HepG2 (cell line): ENCODE measurements at regions not wholly inside any gene's neighbourhood (a gene's known extent, or its start where the extent isn't known, plus 50 kb on each side); places are given as distances from the start of the nearest gene placed in this dataset.

Experiments
- ATAC-seq: fragments of 200-7000 bp; cut with Tn5 transposase; 3 replicates; pipeline ENCODE4 v1.9.1; 2020; ENCODE audit warnings: mild to moderate bottlenecking, moderate library complexity
- BruUV-seq: library from RNA; stranded (reverse); fragments of 400-500 nt; replicated peaks from 2 replicates; lab custom pipeline; 2021; lab: Mats Ljungman, UMichigan
- CTCF ChIA-PET: fragments of 300-600 bp; formaldehyde crosslinking; extraction: SDS; loops from one replicate; lab custom pipeline; 2021; ENCODE audit warnings: low total read pairs, inconsistent platforms, low intra/inter-chr PET ratio; lab: Yijun Ruan, JAX
- POLR2A ChIA-PET: fragments of 350-600 bp; sonication (Branson Sonifier 250); formaldehyde crosslinking; loops from one replicate; lab custom pipeline; 2020; ENCODE audit warnings: antibody characterized with exemption, inconsistent platforms; lab: Yijun Ruan, JAX
- DNase-seq: peaks from one replicate; pipeline ENCODE4 v3.0.0-alpha.2; 2015; ENCODE audit warnings: low spot score
- FAIRE-seq: peaks from 3 replicates; lab custom pipeline; 2011; peaks lifted over from hg19 to GRCh38; lab: Jason Lieb, UNC
- H2AFZ ChIP-seq: one replicate; pipeline ENCODE4 v1.6.1; 2011; ENCODE audit warnings: low read length, inconsistent platforms
- H3K27ac ChIP-seq: fragments of 300-600 bp; 3 replicates; pipeline ENCODE4 v1.8.0; 2011; ENCODE audit warnings: mixed run types, mild to moderate bottlenecking, mixed read lengths, low read length, inconsistent platforms; ENCODE audit not compliant: insufficient read depth; ENCODE audit errors: extremely low read length
- H3K27me3 ChIP-seq, 2 experiments: fragments of 200-600 bp in 1 of 2; 2 replicates in 1 of 2; 3 replicates in 1 of 2; pipeline versions ENCODE4 v1.6.0 to v1.8.0; 2011; ENCODE audit warnings: low read length in 2 of 2, mild to moderate bottlenecking in 2 of 2, moderate library complexity in 2 of 2, inconsistent platforms in 1 of 2; ENCODE audit not compliant: insufficient read depth in 2 of 2, control insufficient read depth in 1 of 2
- H3K36me3 ChIP-seq, 2 experiments: fragments of 200-600 bp in 1 of 2; replicated peaks in 1 of 2; 2 replicates in 1 of 2; 3 replicates in 1 of 2; pipeline versions ENCODE4 v1.5.1 to v1.8.0; 2011; ENCODE audit warnings: low read length in 2 of 2, inconsistent platforms in 1 of 2; ENCODE audit not compliant: insufficient read depth in 2 of 2, control insufficient read depth in 1 of 2
- H3K4me1 ChIP-seq: 2 replicates; pipeline ENCODE4 v1.5.1; 2012; ENCODE audit warnings: low read length, inconsistent platforms; ENCODE audit not compliant: insufficient read depth
- H3K4me2 ChIP-seq: 2 replicates; pipeline ENCODE4 v1.6.0; 2011; ENCODE audit warnings: low read depth, low read length, inconsistent platforms
- H3K4me3 ChIP-seq, 3 experiments: fragments of 200-600 bp in 1 of 3; sonication (generic), shearing (Covaris generic) in 1 of 3; replicated peaks in 1 of 3; 2 replicates each; pipeline ENCODE4 v1.5.1; 2011 to 2016; ENCODE audit warnings: low read length in 3 of 3, inconsistent platforms in 2 of 3, low read depth in 2 of 3, mild to moderate bottlenecking in 2 of 3, control low read depth in 1 of 3, mixed read lengths in 1 of 3; ENCODE audit not compliant: insufficient read depth in 1 of 3
- H3K79me2 ChIP-seq: one replicate; pipeline ENCODE4 v1.6.1; 2011; ENCODE audit warnings: low read length, inconsistent platforms; ENCODE audit not compliant: insufficient read depth
- H3K9ac ChIP-seq: 2 replicates; pipeline ENCODE4 v1.6.0; 2011; ENCODE audit warnings: mild to moderate bottlenecking, low read depth, low read length, inconsistent platforms; ENCODE audit not compliant: insufficient read depth
- H3K9me3 ChIP-seq: 2 replicates; pipeline ENCODE4 v1.5.1; 2012; ENCODE audit warnings: mild to moderate bottlenecking, low read length
- H4K20me1 ChIP-seq: 2 replicates; pipeline ENCODE4 v1.6.0; 2011; ENCODE audit warnings: inconsistent platforms, mild to moderate bottlenecking, low read length, moderate library complexity; ENCODE audit not compliant: insufficient read depth
- GMEB1 ChIP-seq: sonication (generic); formaldehyde crosslinking; IDR thresholded peaks from 2 replicates; pipeline ENCODE4 v1.5.1; 2020; ENCODE audit warnings: missing genetic modification reagents, mild to moderate bottlenecking, borderline replicate concordance
- MAFF ChIP-seq: IDR thresholded peaks from 2 replicates; pipeline ENCODE4 v1.6.1; 2011; ENCODE audit warnings: low read depth, low read length, improper control_type of control experiment
- MAFK ChIP-seq, 2 experiments: IDR thresholded peaks in 1 of 2; conservative IDR thresholded peaks in 1 of 2; 2 replicates each; pipeline ENCODE4 v1.6.1; 2011; ENCODE audit warnings: improper control_type of control experiment in 2 of 2, low read length in 2 of 2
- MXD4 ChIP-seq: IDR thresholded peaks from 2 replicates; pipeline ENCODE4 v1.6.1; 2016; ENCODE audit warnings: mild to moderate bottlenecking, missing biosample characterization, missing genetic modification reagents
- POGZ ChIP-seq: sonication (generic); formaldehyde crosslinking; IDR thresholded peaks from 2 replicates; pipeline ENCODE4 v1.4.0; 2020; ENCODE audit warnings: mild to moderate bottlenecking, missing genetic modification reagents
- TOE1 ChIP-seq: sonication (generic); formaldehyde crosslinking; IDR thresholded peaks from 2 replicates; pipeline ENCODE4 v1.4.0; 2020; ENCODE audit warnings: mild to moderate bottlenecking, missing genetic modification reagents
- TSC22D2 ChIP-seq: sonication (generic); formaldehyde crosslinking; IDR thresholded peaks from 2 replicates; pipeline ENCODE4 v1.5.1; 2020; ENCODE audit warnings: missing genetic modification reagents, mild to moderate bottlenecking, borderline replicate concordance
- ZFP36 ChIP-seq: fragments of 150-350 bp; IDR thresholded peaks from 2 replicates; pipeline ENCODE4 v1.6.1; 2018; ENCODE audit warnings: borderline replicate concordance, low read length, low read depth; ENCODE audit not compliant: partially characterized antibody
- ZFP82 ChIP-seq: sonication (generic); formaldehyde crosslinking; IDR thresholded peaks from 2 replicates; pipeline ENCODE4 v1.5.1; 2020; ENCODE audit warnings: mild to moderate bottlenecking, missing genetic modification reagents, borderline replicate concordance
- ZNF639 ChIP-seq: conservative IDR thresholded peaks from 2 replicates; pipeline ENCODE4 v1.6.1; 2018; ENCODE audit warnings: missing genetic modification reagents
- WGBS: methylation state at CpG from one replicate; pipeline ENCODE4 v1.1.6; 2017; ENCODE audit warnings: low lambda C conversion rate; 5-methylcytosine and 5-hydroxymethylcytosine counted together
- in situ Hi-C: cut with HindIII; loops from 2 replicates; pipeline ENCODE4 v1.10.0; 2017; ENCODE audit warnings: low pct_unique_long_range_greater_than_20kb; ENCODE audit not compliant: extremely low pct_ligation_motif_present
- intact Hi-C: fragments of 100-400 bp; cut with micrococcal nuclease; formaldehyde crosslinking; loops from one replicate; pipeline ENCODE4 v1.10.0; 2022; ENCODE audit not compliant: unreplicated experiment

- CTCF ChIA-PET, result no interaction called here
- no peak for ATAC-seq
- intact Hi-C loops, result no loop called here
- DNase-seq, result no peak
- Histone ChIP-seq H3K4me3 (no peak overlapping the region), H3K27me3 (no peaks in the 10 kb centered on the region), H3K4me1 (no peaks in the 10 kb centered on the region)
- no peak for TF ChIP-seq ZFP82 (CRISPR knock-in tag)
- TF ChIP-seq MXD4, result no peak
- TF ChIP-seq POGZ (CRISPR knock-in tag), result no peak
- TF ChIP-seq ZNF639, result no peak
- no peak for TF ChIP-seq GMEB1 (CRISPR knock-in tag)
- no peak for TF ChIP-seq TSC22D2 (CRISPR knock-in tag)
- peak; percentile 86 to 90 for TF ChIP-seq MAFK (conservative IDR thresholded peaks at IDR 0.05 in 1 of 2, IDR thresholded peaks at IDR 0.05 in 1 of 2; ENCODE audit: low read length in 2 of 2)
- TF ChIP-seq MAFF, result peak; percentile 82
- TF ChIP-seq TOE1 (CRISPR knock-in tag), result no peak
- TF ChIP-seq ZFP36, result no peak
- TF ChIP-seq, all 625 proteins: peak for 2
- 11% methylated on average over 5 of the region's 5 CpGs for WGBS
- Histone ChIP-seq H3K27ac (no peak overlapping the region), H3K79me2 (no peaks in the 10 kb centered on the region), H4K20me1 (no peaks in the 10 kb centered on the region), H3K9me3 (no peaks in the 10 kb centered on the region), H3K4me2 (no peak overlapping the region), H3K9ac (no peak overlapping the region), H2AFZ (no peak overlapping the region), H3K36me3 (no peaks in the 10 kb centered on the region)
- no TSS peak for BruUV-seq
- no peak for FAIRE-seq
- in situ Hi-C loops, result no loop called here
- POLR2A ChIA-PET, result no interaction called here
Measured at GRCh38 chr2:106969777-106970176, 83.8 kb upstream of the ST6GAL2 start.
